ENCODE measurements at regions not wholly inside any gene's neighbourhood (a gene's known extent, or its start where the extent isn't known, plus 50 kb on each side); places are given as distances from the start of the nearest gene placed in this dataset.

- Mint-ChIP-seq H3K27ac (ENCODE audit: unreplicated experiment) (no peak overlapping the region), H3K36me3 (ENCODE audit: unreplicated experiment) (no peaks in the 10 kb centered on the region), H3K4me1 (ENCODE audit: low read depth, unreplicated experiment) (peaks cover 4% of the 10 kb centered on the region), H3K4me3 (ENCODE audit: unreplicated experiment) (no peak overlapping the region), H3K9me3 (ENCODE audit: unreplicated experiment) (peaks cover 1% of the 10 kb centered on the region), H3K27me3 (ENCODE audit: unreplicated experiment) (no peaks in the 10 kb centered on the region)
- no peak for TF ChIP-seq CTCF (IDR thresholded peaks at IDR 0.05; ENCODE audit: partially characterized antibody, unreplicated experiment)
- DNase-seq: no peak
Observed at GRCh38 chr9:7336356-7337065, 463.1 kb downstream of the DMAC1 start.

- no peaks in the 10 kb centered on the region for H3K27me3 Mint-ChIP-seq (ENCODE audit: unreplicated experiment)
- DNase-seq: no peak
- no peak for TF ChIP-seq CTCF (IDR thresholded peaks at IDR 0.05; ENCODE audit: partially characterized antibody, unreplicated experiment)
- no peak overlapping the region for H3K4me3 Mint-ChIP-seq (ENCODE audit: unreplicated experiment)
- H3K27ac Mint-ChIP-seq (ENCODE audit: unreplicated experiment): no peak overlapping the region
- peaks cover 4% of the 10 kb centered on the region for H3K4me1 Mint-ChIP-seq (ENCODE audit: low read depth, unreplicated experiment)
- H3K36me3 Mint-ChIP-seq (ENCODE audit: unreplicated experiment): no peaks in the 10 kb centered on the region
- H3K9me3 Mint-ChIP-seq (ENCODE audit: unreplicated experiment): no peaks in the 10 kb centered on the region
Observed at GRCh38 chr9:7333719-7334118, 465.9 kb downstream of the DMAC1 start.

GRCh38 chr9:7332780-7333179 is 466.8 kb downstream of the DMAC1 start:
- H3K4me3 Mint-ChIP-seq (ENCODE audit: unreplicated experiment): no peak overlapping the region
- no peak overlapping the region for H3K27ac Mint-ChIP-seq (ENCODE audit: unreplicated experiment)
- TF ChIP-seq CTCF (IDR thresholded peaks at IDR 0.05; ENCODE audit: partially characterized antibody, unreplicated experiment): no peak
- no peaks in the 10 kb centered on the region for H3K27me3 Mint-ChIP-seq (ENCODE audit: unreplicated experiment)
- no peak for DNase-seq
- H3K9me3 Mint-ChIP-seq (ENCODE audit: unreplicated experiment): no peaks in the 10 kb centered on the region
- no peaks in the 10 kb centered on the region for H3K36me3 Mint-ChIP-seq (ENCODE audit: unreplicated experiment)
- H3K4me1 Mint-ChIP-seq (ENCODE audit: low read depth, unreplicated experiment): peaks cover 4% of the 10 kb centered on the region

- no peaks in the 10 kb centered on the region for H3K4me1 Mint-ChIP-seq (ENCODE audit: low read depth, unreplicated experiment)
- H3K36me3 Mint-ChIP-seq (ENCODE audit: unreplicated experiment): no peaks in the 10 kb centered on the region
- DNase-seq: no peak
- H3K27ac Mint-ChIP-seq (ENCODE audit: unreplicated experiment): no peak overlapping the region
- no peak overlapping the region for H3K4me3 Mint-ChIP-seq (ENCODE audit: unreplicated experiment)
- no peaks in the 10 kb centered on the region for H3K27me3 Mint-ChIP-seq (ENCODE audit: unreplicated experiment)
- no peak for TF ChIP-seq CTCF (IDR thresholded peaks at IDR 0.05; ENCODE audit: partially characterized antibody, unreplicated experiment)
- no peaks in the 10 kb centered on the region for H3K9me3 Mint-ChIP-seq (ENCODE audit: unreplicated experiment)
Observed at GRCh38 chr9:7328453-7328852, 471.1 kb downstream of the DMAC1 start.

- no peaks in the 10 kb centered on the region for H3K27me3 Mint-ChIP-seq (ENCODE audit: unreplicated experiment)
- H3K4me3 Mint-ChIP-seq (ENCODE audit: unreplicated experiment): no peak overlapping the region
- H3K9me3 Mint-ChIP-seq (ENCODE audit: unreplicated experiment): no peaks in the 10 kb centered on the region
- H3K4me1 Mint-ChIP-seq (ENCODE audit: low read depth, unreplicated experiment): no peaks in the 10 kb centered on the region
- H3K36me3 Mint-ChIP-seq (ENCODE audit: unreplicated experiment): no peaks in the 10 kb centered on the region
- DNase-seq: no peak
- TF ChIP-seq CTCF (IDR thresholded peaks at IDR 0.05; ENCODE audit: partially characterized antibody, unreplicated experiment): no peak
- no peak overlapping the region for H3K27ac Mint-ChIP-seq (ENCODE audit: unreplicated experiment)
Observed at GRCh38 chr9:7325995-7326394, 473.6 kb downstream of the DMAC1 start.

Measured in glutamatergic neuron (in vitro differentiated cells).